ENCODE measurements at regions not wholly inside any gene's neighbourhood (a gene's known extent, or its start where the extent isn't known, plus 50 kb on each side); places are given as distances from the start of the nearest gene placed in this dataset.

DNA sequence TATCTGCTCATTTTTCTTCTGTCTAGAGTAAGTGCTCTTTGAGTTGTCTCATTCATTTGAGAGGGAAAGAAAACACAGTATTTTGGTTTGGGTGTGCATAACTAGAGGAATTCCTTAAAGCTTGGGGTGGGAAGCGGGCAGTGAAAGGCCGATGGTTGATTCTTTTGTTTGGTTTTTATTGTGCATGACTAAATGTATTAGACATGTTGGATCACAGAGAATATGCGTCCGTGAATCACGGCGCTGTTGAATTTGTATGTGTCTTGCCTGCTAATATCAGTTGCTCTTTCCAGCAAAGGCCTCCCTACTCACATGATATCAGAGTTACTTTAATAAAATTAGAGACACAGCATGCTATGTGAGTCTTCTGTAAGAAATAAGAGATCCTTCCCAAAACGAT lies 180.0 kb downstream of the CHD9NB start:
- no peak for DNase-seq

GRCh38 chr16:52871481-52871880 lies 181.2 kb downstream of the CHD9NB start:
- no peak for DNase-seq

DNA sequence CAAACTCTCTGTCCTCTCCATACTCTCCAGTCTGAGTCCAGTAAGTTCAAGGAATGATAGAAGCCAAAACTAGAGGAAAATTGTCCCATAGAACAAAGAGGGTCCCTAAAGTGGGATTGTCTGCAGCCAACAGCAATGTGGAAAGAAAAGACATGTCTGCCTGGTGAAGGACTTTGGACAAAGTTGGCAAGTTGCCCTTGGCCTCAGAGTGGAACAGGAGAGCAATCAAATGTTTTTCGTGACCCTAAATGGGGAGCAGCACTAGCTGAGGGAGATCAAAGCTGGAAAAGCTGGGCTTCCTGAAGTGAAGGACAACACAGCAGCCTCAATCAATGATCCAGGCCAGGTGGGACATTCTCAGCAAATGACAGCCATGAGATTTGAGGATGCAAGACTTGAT lies 183.5 kb downstream of the CHD9NB start:
- no peak for DNase-seq

- DNase-seq = peak; percentile 22
These were observed 189.7 kb downstream of the CHD9NB start for GRCh38 chr16:52863000-52863399.

DNA sequence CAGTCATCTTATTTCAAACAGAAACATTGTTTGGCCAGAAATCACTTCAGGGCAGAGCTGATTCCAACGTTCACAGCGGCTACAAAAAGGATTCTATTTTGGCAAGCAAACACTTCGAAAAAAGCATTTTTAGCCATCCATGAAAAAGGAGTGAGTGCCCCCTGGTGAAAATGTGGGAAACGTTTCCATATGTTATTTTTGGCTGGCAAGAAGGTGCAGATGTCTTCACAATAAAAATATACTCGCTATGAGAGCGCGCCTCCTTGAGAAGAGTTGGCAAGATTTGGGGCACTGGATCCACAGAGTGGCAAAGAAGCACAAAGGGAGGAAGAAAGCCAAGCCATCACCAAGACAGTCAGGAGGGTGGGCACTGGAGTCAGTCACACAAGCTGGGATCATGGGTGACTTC lies 191.1 kb downstream of the CHD9NB start:
- DNase-seq = peak; percentile 11

DNA sequence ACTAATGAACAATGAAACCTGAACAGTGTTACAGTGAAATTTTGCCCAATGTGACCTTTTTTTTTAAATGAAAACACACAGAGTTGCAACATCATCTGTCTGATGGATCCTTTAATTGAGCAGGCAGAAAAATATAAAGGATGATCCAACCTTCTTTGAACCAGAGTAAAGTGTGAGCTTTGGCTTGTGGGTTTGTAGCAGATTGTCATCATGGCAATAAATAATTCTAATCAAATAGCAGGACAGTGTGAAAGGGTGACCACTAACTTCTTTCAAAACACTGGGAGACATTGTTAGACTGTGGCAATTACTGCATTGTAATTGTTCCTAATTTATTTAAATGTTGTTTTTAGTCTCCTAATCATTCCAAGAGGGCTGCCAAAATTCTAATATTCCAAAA lies 197.2 kb downstream of the CHD9NB start:
- no peak for DNase-seq

GRCh38 chr16:52852978-52853377 lies 199.7 kb downstream of the CHD9NB start:
- DNase-seq = no peak

- DNase-seq = no peak
These were observed 201.4 kb downstream of the CHD9NB start for GRCh38 chr16:52851211-52851740.

- DNase-seq = no peak
These were observed 209.3 kb downstream of the CHD9NB start for GRCh38 chr16:52843381-52843780.

DNA sequence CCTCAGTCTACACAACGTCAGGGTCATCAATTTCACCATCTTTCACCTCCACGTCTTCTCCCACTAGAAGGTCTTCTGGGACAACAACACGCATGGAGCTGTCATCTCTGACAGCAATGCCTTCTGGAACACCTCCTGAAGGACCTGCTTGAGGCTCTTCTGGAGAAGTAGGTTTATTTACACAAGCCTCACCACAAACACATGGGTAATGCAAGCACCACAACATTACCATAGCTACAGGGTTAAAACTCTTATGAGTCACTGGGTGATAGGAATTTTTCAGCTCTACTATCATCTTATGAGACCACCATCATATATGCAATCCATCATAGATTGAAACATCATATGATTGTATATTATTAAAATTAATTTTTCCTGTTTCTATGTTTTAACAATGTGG lies 215.4 kb downstream of the CHD9NB start:
- DNase-seq = peak; percentile 73

DNA sequence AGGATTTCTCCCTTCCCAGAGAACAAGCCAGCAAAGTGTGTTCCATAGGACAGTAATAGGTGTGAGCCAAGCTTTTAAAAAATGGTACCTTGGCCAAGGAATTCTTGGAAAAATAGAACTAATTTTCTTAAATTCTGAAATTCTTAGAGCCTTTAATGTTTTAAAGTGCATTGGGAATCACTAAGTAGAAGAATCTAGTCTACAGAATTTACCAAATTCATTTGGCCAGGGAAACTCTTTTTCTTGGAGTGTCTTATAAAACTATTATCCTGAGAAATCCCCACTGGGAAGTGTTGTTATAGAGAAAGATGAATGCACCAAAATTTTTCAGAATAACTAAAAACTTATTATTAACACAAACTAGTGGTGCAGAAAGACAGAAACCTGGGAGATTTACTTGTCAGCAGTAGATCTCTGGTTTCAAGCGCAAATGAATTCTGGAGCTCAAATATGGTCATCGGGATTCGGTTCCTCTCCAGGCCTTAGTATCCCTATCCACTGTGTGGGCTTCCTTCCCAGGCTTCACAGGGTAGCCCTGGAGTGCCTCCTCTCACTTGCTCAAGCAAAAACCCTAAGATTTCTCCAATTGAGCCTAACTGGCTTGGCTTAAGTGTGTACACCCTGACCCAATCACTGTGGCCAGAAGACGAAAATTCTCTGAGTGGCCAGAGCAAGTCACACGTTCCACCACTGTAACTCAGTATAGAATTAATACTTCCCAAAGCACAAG lies 217.8 kb downstream of the CHD9NB start:
- no peak for DNase-seq

GRCh38 chr16:52832771-52833170 lies 219.9 kb downstream of the CHD9NB start:
- no peak for DNase-seq

DNA sequence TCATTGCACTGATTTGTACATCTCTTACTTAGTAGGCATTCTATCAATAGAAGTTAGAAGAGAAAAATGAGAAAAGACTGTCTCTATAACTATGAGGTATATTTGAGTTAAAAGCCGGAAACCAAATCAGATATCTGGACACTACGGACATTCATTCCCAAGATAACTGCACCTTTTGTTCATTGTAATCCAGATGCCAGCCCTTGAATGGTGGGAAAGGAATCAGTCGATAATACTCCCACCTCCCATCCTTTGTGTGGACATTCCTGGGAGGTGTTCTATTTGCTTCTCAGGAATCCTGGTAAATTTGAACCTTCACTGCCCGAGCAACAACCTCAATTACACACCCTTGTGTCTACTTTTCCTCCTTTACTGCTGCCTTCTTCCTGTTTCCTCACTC lies 225.2 kb downstream of the CHD9NB start:
- no peak for DNase-seq

DNA sequence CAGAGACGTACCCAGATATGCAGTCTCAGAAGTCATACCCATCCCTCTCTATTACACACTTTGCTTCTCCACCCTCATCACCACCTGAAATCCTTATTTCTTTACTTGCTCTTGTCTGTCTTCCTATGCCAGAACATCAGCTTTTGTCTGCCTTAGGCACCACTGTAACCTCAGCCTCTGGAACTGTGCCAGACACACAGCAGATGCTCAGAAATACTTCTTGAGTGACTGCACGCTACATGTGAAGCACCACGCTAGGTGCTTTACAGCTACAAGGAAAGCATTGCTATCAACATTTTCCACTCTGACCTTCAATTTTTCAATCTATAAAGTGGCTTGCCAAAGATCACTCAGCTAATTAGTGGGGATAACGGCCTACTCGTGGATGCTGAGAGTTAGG lies 226.8 kb downstream of the CHD9NB start:
- DNase-seq = peak; percentile 82

GRCh38 chr16:52819808-52820207 lies 232.9 kb downstream of the CHD9NB start:
- no peak for DNase-seq

DNA sequence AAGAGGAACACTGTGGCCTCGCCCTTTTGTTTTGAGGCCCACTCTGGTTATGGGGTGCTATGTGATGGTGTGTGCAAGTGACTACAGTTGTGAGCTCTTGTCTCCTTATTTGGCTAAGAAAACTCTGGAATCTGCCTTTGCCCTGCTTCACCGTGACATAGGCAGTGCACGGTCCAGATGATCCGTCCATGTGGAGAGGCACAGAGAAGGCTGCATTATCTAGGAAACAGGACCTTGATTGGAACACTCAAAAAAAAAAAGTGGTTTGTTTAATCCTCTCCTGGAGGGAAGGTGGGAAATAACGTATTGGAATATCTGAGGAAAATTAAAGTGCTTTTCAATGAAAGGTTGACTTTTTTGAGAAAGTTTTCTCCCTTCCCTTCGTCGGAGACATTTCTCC lies 233.3 kb downstream of the CHD9NB start:
- DNase-seq = no peak

GRCh38 chr16:52817696-52818095 lies 235.0 kb downstream of the CHD9NB start:
- no peak for DNase-seq

DNA sequence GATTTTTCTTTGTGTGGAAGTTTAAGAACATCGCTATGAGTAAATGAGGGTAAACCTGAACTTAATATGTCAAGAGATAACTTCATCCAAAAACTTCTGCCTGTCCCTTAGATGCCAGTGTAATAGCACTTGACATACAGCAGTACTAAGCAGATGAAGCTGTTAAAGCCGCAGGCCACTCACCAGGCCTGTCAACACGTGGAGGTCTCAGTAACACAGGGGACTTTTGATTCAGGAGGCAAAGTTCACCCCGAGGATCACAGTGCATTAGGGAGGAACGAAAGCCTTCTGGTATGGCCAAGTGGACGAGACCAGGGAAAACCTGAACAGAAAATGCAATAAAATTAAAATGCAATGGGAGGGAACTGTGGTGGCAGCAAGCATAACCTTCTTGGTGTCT lies 235.7 kb downstream of the CHD9NB start:
- DNase-seq = no peak

DNA sequence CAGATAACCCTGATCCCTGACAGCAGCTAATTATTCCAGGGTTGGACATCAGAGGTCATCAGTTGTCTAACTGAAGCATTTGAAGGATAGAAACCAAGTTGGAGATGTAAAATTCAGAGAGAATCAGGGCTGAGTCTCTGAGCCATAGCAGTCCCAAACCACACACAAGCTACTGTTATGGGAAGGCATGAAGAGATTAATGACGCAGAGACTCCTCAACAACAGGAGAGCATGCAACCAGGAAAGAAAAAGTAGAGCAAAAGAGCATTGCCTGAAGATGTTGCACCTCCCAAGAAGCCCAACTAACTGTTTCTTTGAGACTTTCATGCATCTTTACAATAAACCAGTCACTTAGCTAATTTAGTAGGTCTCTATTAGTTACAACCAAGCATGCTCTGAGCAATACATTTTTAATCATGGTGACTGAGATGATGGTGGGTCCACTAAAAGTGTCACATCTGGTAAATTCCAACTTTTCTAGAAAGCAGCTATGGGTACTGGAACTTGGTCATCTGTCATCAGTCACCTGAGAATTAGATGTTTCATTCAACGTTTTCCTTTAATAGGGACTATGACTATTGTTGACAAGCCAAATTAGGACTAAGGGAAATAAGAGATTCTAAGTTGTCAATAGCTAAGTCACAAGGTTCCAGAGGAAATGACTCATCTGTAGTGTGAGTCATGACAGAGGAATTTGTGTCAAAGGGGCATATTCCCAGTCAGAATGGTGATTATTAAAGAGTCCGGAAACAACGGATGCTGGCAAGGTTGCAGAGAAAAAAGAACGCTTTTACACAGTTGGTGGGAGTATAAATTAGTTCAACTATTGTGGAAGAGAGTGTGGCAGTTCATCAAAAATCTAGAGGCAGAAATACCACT lies 239.8 kb downstream of the CHD9NB start:
- DNase-seq = no peak

- DNase-seq = no peak
These were observed 247.0 kb downstream of the CHD9NB start for GRCh38 chr16:52805559-52806168.

- DNase-seq = no peak
These were observed 252.3 kb downstream of the CHD9NB start for GRCh38 chr16:52800432-52800831.

DNA sequence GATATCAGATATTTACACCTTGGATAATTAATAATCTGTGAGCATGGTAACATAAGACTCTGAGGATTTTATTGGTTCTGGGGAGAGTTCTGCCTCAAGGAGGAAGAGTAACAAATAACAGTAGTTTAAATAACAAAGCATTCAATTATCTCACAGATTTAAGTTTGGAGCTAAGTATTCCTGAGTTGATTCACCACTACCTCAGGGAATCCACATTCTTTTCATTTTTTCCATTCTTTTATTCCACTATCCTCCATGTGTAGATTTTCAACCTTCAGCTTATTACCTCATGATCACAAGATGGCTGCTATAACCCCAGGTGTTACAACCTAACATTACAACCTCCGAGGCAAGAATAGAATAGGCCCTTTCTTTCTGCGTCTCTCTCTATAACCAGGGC lies 252.2 kb upstream of the TOX3 start:
- no peak for DNase-seq

DNA sequence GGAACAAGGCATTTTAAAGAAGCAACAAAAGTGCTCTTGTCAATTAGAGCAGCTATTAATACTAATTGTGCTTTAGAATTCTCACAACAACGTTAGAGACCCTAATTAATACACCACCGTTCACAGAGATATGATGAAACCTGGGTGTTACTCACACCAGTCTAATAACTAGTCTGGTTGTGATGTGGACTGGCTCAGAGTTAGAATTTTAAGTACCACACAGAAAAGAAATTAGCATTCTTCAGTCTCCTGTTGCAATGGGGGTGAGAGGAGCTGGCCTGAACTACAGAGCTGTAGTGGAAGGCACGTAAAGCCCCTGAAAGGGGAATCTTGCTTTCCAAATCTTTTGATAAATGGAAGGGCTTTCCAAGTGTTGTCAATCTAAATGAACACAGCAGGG lies 240.8 kb upstream of the TOX3 start:
- DNase-seq = no peak

DNA sequence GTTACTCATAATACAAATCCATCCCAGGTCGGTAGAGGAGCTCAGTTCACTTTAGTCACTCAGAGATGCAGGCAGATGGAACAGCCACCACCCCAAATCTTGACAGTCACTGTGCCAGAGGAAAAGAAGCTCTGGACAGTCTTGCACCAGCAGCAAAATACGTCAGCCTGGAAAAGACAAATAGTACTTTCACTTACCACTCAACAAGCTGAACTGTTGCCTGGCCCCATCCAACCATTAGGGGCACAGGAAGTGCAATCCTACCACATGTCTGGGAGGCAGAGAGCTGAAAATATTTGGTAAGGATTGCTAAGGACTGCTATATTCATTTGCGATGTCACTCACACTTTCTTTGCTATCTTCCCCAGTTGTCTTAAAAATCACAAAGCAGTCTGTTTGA lies 239.1 kb upstream of the TOX3 start:
- no peak for DNase-seq

Measured in NCI-H510A (cell line).